Mesendoderm (in vitro differentiated cells): ENCODE measurements at regions not wholly inside any gene's neighbourhood (a gene's known extent, or its start where the extent isn't known, plus 50 kb on each side); places are given as distances from the start of the nearest gene placed in this dataset.
A peak's percentile ranks its signal among the peaks of the same experiment; 100 is the strongest.

Experiments
- DNase-seq: peaks from one replicate; pipeline ENCODE4 v3.0.0; 2013
- H2AK5ac ChIP-seq: 2 replicates; pipeline ENCODE4 v1.6.1; 2013; ENCODE audit warnings: low read length, inconsistent platforms
- H2BK120ac ChIP-seq: 2 replicates; pipeline ENCODE4 v1.6.1; 2013; ENCODE audit warnings: low read depth, mild to moderate bottlenecking, low read length, moderate library complexity, mixed read lengths
- H2BK15ac ChIP-seq: replicated peaks from 2 replicates; pipeline ENCODE4 v1.6.1; 2013; ENCODE audit warnings: low read depth, mild to moderate bottlenecking, moderate library complexity
- H2BK5ac ChIP-seq: 2 replicates; pipeline ENCODE4 v1.6.1; 2013; ENCODE audit warnings: low read length, inconsistent platforms
- H3K18ac ChIP-seq: 2 replicates; pipeline ENCODE4 v1.6.1; 2013; ENCODE audit warnings: mild to moderate bottlenecking, low read length, mixed read lengths
- H3K23ac ChIP-seq: one replicate; pipeline ENCODE4 v1.6.1; 2013; ENCODE audit warnings: low read length
- H3K27ac ChIP-seq: 2 replicates; pipeline ENCODE4 v1.5.1; 2013; ENCODE audit warnings: low read depth, mild to moderate bottlenecking, inconsistent platforms, low read length, moderate library complexity
- H3K27me3 ChIP-seq: 2 replicates; pipeline ENCODE4 v1.6.1; 2013; ENCODE audit warnings: low read length, control low read depth, mild to moderate bottlenecking, inconsistent platforms; ENCODE audit not compliant: insufficient read depth, poor library complexity
- H3K36me3 ChIP-seq: 2 replicates; pipeline ENCODE4 v1.6.1; 2013; ENCODE audit warnings: low read length, inconsistent platforms; ENCODE audit not compliant: control insufficient read depth, insufficient read depth
- H3K4ac ChIP-seq: one replicate; pipeline ENCODE4 v1.6.1; 2013; ENCODE audit warnings: low read depth, mild to moderate bottlenecking, low read length, moderate library complexity
- H3K4me1 ChIP-seq: 2 replicates; pipeline ENCODE4 v1.6.1; 2013; ENCODE audit warnings: low read depth, low read length, inconsistent platforms; ENCODE audit not compliant: control insufficient read depth
- H3K4me2 ChIP-seq: 2 replicates; pipeline ENCODE4 v1.6.1; 2013; ENCODE audit warnings: low read length
- H3K4me3 ChIP-seq: 2 replicates; pipeline ENCODE4 v1.5.1; 2013; ENCODE audit warnings: mild to moderate bottlenecking, low read length
- H3K56ac ChIP-seq: one replicate; pipeline ENCODE4 v1.6.1; 2013; ENCODE audit warnings: low read length
- H3K79me1 ChIP-seq: 2 replicates; pipeline ENCODE4 v1.6.1; 2013; ENCODE audit warnings: low read length, inconsistent platforms
- H3K79me2 ChIP-seq: 2 replicates; pipeline ENCODE4 v1.6.1; 2013; ENCODE audit warnings: mild to moderate bottlenecking, low read length; ENCODE audit not compliant: control insufficient read depth, insufficient read depth
- H3K9ac ChIP-seq: 2 replicates; pipeline ENCODE4 v1.6.1; 2013; ENCODE audit warnings: low read length, inconsistent platforms
- H4K5ac ChIP-seq: one replicate; pipeline ENCODE4 v1.6.1; 2013; ENCODE audit warnings: low read length
- H4K8ac ChIP-seq: one replicate; pipeline ENCODE4 v1.6.1; 2013; ENCODE audit warnings: low read depth, mild to moderate bottlenecking, control low read depth, low read length, moderate library complexity
- WGBS: extraction: QIAGEN DNeasy Blood & Tissue Kit; methylation state at CpG from one replicate; pipeline ENCODE4 v1.1.7; 2013; ENCODE audit warnings: low lambda C conversion rate, missing lambda C conversion rate; ENCODE audit not compliant: insufficient coverage; ENCODE audit errors: extremely low coverage; 5-methylcytosine and 5-hydroxymethylcytosine counted together

DNA sequence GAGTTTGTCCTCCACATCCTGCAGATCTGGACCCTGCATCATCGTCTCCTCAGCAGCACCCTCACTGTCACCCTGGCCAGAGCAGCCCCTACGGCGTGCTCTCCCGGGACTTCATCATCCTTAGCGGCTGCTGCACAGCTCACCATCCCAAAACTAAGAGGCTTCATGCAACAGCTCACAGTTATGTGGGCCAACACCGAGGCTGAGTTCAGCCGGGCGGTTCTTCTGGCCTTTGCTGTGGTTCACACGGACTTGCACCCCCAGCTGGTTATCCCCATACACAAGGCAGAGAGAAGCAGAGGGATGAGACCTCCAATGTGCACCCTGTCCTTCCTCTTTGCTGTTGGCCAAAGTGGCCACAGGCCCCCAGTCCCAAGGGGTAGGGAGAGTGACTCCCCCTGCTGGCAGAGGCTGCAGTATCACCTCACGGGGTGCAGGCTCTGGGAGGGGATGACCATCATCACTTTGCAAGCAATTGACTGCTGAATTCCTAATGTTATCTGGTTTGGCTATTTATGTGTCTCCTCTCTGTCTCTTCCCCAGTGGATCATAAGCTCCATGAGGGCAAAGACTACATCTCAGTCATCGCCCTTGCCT, 276.8 kb downstream of the BRD1 start:
- H2BK5ac ChIP-seq: no peak overlapping the region
- no peak overlapping the region for H2BK120ac ChIP-seq
- WGBS: no CpG with 5 or more reads among the region's 11 CpGs
- no peak overlapping the region for H2BK15ac ChIP-seq
- no peak overlapping the region for H4K8ac ChIP-seq
- H3K79me1 ChIP-seq: no peaks in the 10 kb centered on the region
- H3K4me3 ChIP-seq: no peak overlapping the region
- H3K27ac ChIP-seq: no peak overlapping the region
- H3K18ac ChIP-seq: no peak overlapping the region
- no peak overlapping the region for H3K9ac ChIP-seq
- no peaks in the 10 kb centered on the region for H3K36me3 ChIP-seq
- no peak overlapping the region for H3K23ac ChIP-seq
- no peaks in the 10 kb centered on the region for H3K4me1 ChIP-seq
- H3K27me3 ChIP-seq: no peaks in the 10 kb centered on the region
- H2AK5ac ChIP-seq: no peak overlapping the region
- no peak for DNase-seq
- H3K79me2 ChIP-seq: no peaks in the 10 kb centered on the region
- H4K5ac ChIP-seq: no peak overlapping the region
- H3K56ac ChIP-seq: no peak overlapping the region
- H3K4ac ChIP-seq: no peak overlapping the region
- H3K4me2 ChIP-seq: no peak overlapping the region

GRCh38 chr22:49550141-49550430, 277.6 kb downstream of the BRD1 start:
- Histone ChIP-seq H3K18ac (no peak overlapping the region), H2BK120ac (no peak overlapping the region), H3K9ac (no peak overlapping the region), H2BK5ac (no peak overlapping the region), H3K79me2 (no peaks in the 10 kb centered on the region), H3K23ac (no peak overlapping the region), H2BK15ac (no peak overlapping the region), H3K36me3 (no peaks in the 10 kb centered on the region), H2AK5ac (no peak overlapping the region), H4K8ac (no peak overlapping the region), H3K56ac (no peak overlapping the region), H4K5ac (no peak overlapping the region), H3K4me1 (no peaks in the 10 kb centered on the region), H3K4me3 (no peak overlapping the region), H3K27ac (no peak overlapping the region), H3K79me1 (no peaks in the 10 kb centered on the region), H3K4me2 (no peak overlapping the region), H3K27me3 (no peaks in the 10 kb centered on the region), H3K4ac (no peak overlapping the region)
- no CpG with 5 or more reads among the region's 3 CpGs for WGBS
- DNase-seq: no peak

GRCh38 chr22:49549256-49550140, 278.2 kb downstream of the BRD1 start:
- no peaks in the 10 kb centered on the region for H3K36me3 ChIP-seq
- no peaks in the 10 kb centered on the region for H3K79me2 ChIP-seq
- no peak overlapping the region for H3K9ac ChIP-seq
- H3K4ac ChIP-seq: no peak overlapping the region
- no peak overlapping the region for H2BK5ac ChIP-seq
- no peak overlapping the region for H3K18ac ChIP-seq
- peak overlapping the region; percentile 25 for H3K56ac ChIP-seq
- no peak overlapping the region for H3K4me2 ChIP-seq
- DNase-seq: no peak
- no peak overlapping the region for H4K8ac ChIP-seq
- WGBS: no CpG with 5 or more reads among the region's 22 CpGs
- no peak overlapping the region for H3K27ac ChIP-seq
- H3K4me3 ChIP-seq: no peak overlapping the region
- no peaks in the 10 kb centered on the region for H3K4me1 ChIP-seq
- H3K23ac ChIP-seq: no peak overlapping the region
- no peaks in the 10 kb centered on the region for H3K79me1 ChIP-seq
- no peaks in the 10 kb centered on the region for H3K27me3 ChIP-seq
- no peak overlapping the region for H4K5ac ChIP-seq
- H2BK120ac ChIP-seq: no peak overlapping the region
- no peak overlapping the region for H2AK5ac ChIP-seq
- no peak overlapping the region for H2BK15ac ChIP-seq

- no peak overlapping the region for H3K4me3 ChIP-seq
- no peaks in the 10 kb centered on the region for H3K4me1 ChIP-seq
- H2BK15ac ChIP-seq: no peak overlapping the region
- no peaks in the 10 kb centered on the region for H3K79me2 ChIP-seq
- no peak overlapping the region for H3K9ac ChIP-seq
- H3K18ac ChIP-seq: no peak overlapping the region
- H4K8ac ChIP-seq: no peak overlapping the region
- no peak overlapping the region for H2BK5ac ChIP-seq
- no peak overlapping the region for H3K4me2 ChIP-seq
- H3K36me3 ChIP-seq: no peaks in the 10 kb centered on the region
- peak; percentile 62 for DNase-seq
- H3K56ac ChIP-seq: peak overlapping the region; percentile 52
- no CpG with 5 or more reads among the region's 17 CpGs for WGBS
- no peak overlapping the region for H2AK5ac ChIP-seq
- no peaks in the 10 kb centered on the region for H3K79me1 ChIP-seq
- no peak overlapping the region for H3K23ac ChIP-seq
- no peak overlapping the region for H3K4ac ChIP-seq
- no peaks in the 10 kb centered on the region for H3K27me3 ChIP-seq
- H3K27ac ChIP-seq: no peak overlapping the region
- H4K5ac ChIP-seq: no peak overlapping the region
- H2BK120ac ChIP-seq: no peak overlapping the region
Measured at GRCh38 chr22:49548356-49549202, 279.1 kb downstream of the BRD1 start.

- no peak for DNase-seq
- no peaks in the 10 kb centered on the region for H3K79me1 ChIP-seq
- H2BK120ac ChIP-seq: no peak overlapping the region
- no peaks in the 10 kb centered on the region for H3K36me3 ChIP-seq
- no peak overlapping the region for H4K5ac ChIP-seq
- no peaks in the 10 kb centered on the region for H3K4me1 ChIP-seq
- H3K23ac ChIP-seq: no peak overlapping the region
- no peak overlapping the region for H3K56ac ChIP-seq
- H3K4me2 ChIP-seq: no peak overlapping the region
- no peak overlapping the region for H2BK5ac ChIP-seq
- H2BK15ac ChIP-seq: no peak overlapping the region
- no peak overlapping the region for H3K4me3 ChIP-seq
- H3K27me3 ChIP-seq: no peaks in the 10 kb centered on the region
- no peak overlapping the region for H3K27ac ChIP-seq
- H3K4ac ChIP-seq: no peak overlapping the region
- WGBS: no CpG with 5 or more reads among the region's 16 CpGs
- no peak overlapping the region for H2AK5ac ChIP-seq
- H4K8ac ChIP-seq: no peak overlapping the region
- no peaks in the 10 kb centered on the region for H3K79me2 ChIP-seq
- H3K18ac ChIP-seq: no peak overlapping the region
- H3K9ac ChIP-seq: no peak overlapping the region
Measured at GRCh38 chr22:49547751-49548239, 279.9 kb downstream of the BRD1 start.
